ENCODE measurements at regions not wholly inside any gene's neighbourhood (a gene's known extent, or its start where the extent isn't known, plus 50 kb on each side); places are given as distances from the start of the nearest gene placed in this dataset.
"Not testable (repeated sequence)": the region's sequence is repeated elsewhere in the genome, so short reads cannot be mapped to it uniquely, and the experiment has no call there.

- no peak for DNase-seq
- H3K9me3 Mint-ChIP-seq, result peaks cover 1% of the 10 kb centered on the region
- H3K27me3 Mint-ChIP-seq, result no peaks in the 10 kb centered on the region
- no peak overlapping the region for H3K4me3 Mint-ChIP-seq
- no peaks in the 10 kb centered on the region for H3K36me3 Mint-ChIP-seq
- H3K4me1 Mint-ChIP-seq, result no peaks in the 10 kb centered on the region
- H3K27ac Mint-ChIP-seq, result no peak overlapping the region
Measured at GRCh38 chr2:150127346-150127990, 360.0 kb downstream of the RND3 start.

DNA sequence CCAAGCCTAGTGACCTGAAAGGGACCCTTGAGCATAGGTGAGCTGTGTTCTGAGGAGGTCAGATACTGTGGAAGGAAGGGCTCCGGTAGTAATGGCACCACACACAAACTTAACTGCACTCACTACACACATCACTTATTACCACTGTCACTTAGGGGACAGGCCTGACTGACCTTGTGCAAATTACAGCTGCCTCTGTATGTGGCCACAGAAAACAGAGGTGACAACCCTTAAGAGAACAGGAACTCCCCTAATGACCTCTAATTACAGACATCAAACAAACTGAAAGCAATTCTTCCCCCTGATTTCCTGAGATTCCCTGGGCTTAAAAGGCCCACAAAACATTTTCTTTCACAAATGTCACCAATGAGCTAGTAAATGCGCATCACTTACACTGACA is 360.6 kb downstream of the RND3 start:
- Mint-ChIP-seq H3K27me3 (no peaks in the 10 kb centered on the region), H3K4me3 (no peak overlapping the region)

DNA sequence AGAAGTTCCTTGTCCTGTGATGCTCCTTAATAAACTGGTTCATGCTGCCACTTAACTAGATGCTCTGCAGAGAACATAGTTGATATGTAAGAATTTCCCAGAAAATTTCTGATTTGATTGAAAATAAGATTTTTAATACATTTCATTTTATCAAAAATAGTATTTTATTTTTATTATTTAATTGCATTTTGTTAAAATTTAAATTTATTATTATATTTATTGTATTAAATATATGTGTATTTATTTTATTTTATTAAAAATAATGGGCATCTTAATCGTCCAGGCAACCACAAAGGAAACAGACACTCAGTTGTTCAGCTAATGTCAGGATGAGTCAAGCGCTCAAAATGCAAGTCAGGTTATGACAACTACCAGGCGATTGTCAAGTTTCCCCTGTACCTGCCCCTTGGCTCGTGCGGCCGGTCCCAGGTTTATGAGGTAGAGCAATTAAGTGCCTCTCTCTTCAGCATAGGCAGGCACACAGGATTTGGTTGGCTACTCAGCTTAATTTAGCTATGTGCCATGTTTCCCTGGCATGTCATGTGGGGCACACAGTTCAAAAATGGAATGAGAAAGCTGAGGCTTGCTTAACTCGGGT is 361.2 kb downstream of the RND3 start:
- Mint-ChIP-seq H3K27ac (no peak overlapping the region), H3K4me1 (no peaks in the 10 kb centered on the region), H3K9me3 (peaks cover 1% of the 10 kb centered on the region), H3K36me3 (no peaks in the 10 kb centered on the region), H3K4me3 (no peak overlapping the region), H3K27me3 (no peaks in the 10 kb centered on the region)
- no peak for DNase-seq

More for the DNA sequence above, 360.6 kb downstream of the RND3 start:
- no peaks in the 10 kb centered on the region for H3K36me3 Mint-ChIP-seq
- no peak overlapping the region for H3K27ac Mint-ChIP-seq
- peaks cover 1% of the 10 kb centered on the region for H3K9me3 Mint-ChIP-seq
- H3K4me1 Mint-ChIP-seq, result no peaks in the 10 kb centered on the region
- no peak for DNase-seq

DNA sequence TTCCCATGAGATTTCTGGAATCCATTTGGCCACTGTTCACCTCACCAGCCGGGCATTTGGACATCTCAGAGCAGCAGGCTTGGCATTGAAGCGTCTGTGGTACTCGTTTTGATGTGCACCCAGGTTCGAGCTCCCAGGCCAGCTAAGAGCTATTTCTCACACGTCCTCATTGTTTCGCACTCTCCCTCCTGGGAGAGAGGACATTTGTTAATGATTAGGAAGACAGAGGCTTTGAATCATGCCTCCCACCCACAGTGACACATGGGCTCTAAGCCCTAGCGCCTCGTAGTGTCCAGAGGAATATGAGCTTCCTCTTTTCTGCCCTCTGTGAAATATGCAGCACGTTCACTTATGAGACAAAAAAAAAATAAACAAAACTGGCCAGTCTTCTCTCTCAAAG is 361.8 kb downstream of the RND3 start:
- Mint-ChIP-seq H3K36me3 (no peaks in the 10 kb centered on the region), H3K9me3 (peaks cover 1% of the 10 kb centered on the region), H3K27ac (no peak overlapping the region), H3K27me3 (no peaks in the 10 kb centered on the region), H3K4me1 (no peaks in the 10 kb centered on the region), H3K4me3 (no peak overlapping the region)
- DNase-seq, result no peak

DNA sequence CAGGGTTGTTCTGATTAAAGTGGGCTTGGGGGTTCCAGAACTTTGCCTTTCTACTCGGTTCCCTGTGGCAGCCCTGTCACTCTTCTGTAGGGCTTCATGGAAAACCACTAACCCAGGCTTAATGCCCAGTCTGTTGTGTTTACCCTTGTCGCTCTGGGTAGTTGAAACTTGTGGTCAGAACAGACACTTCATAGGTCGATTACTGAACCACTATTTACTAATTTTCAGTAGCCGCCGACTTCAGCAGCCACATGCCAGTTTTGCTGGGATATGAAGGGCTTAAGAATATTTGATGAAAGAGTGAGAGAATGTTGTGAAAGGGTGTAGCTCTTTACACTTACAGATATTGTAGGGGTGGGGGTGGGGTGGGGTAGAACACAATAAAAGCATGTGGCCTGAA is 362.3 kb downstream of the RND3 start:
- H3K27me3 Mint-ChIP-seq, result no peaks in the 10 kb centered on the region
- H3K9me3 Mint-ChIP-seq, result peaks cover 1% of the 10 kb centered on the region
- H3K36me3 Mint-ChIP-seq, result no peaks in the 10 kb centered on the region
- no peak overlapping the region for H3K27ac Mint-ChIP-seq
- no peak overlapping the region for H3K4me3 Mint-ChIP-seq
- DNase-seq, result no peak
- no peaks in the 10 kb centered on the region for H3K4me1 Mint-ChIP-seq

DNA sequence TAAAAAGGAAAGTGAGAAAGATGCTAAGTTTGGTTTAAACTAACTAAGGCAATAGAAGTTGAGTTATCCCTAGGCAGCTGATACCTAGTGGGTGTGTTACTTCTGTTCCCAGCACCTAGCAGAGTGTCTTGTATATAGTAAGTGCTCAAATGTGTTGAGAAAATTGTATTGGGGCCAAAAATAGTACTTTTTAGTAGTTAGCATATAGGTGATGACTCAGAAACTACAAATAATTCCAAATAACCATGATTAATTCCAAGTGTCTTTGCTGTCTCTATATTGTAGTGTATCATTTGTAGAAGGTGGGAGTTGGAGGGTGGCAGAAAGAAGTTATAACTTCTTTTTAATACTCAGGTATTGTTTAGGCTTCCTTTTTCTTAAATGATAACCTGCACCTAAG is 362.7 kb downstream of the RND3 start:
- Mint-ChIP-seq H3K27me3 (no peaks in the 10 kb centered on the region), H3K27ac (no peak overlapping the region), H3K9me3 (peaks cover 1% of the 10 kb centered on the region), H3K4me1 (no peaks in the 10 kb centered on the region), H3K36me3 (no peaks in the 10 kb centered on the region), H3K4me3 (no peak overlapping the region)
- DNase-seq, result no peak

GRCh38 chr2:150122871-150123613 is 364.4 kb downstream of the RND3 start:
- Mint-ChIP-seq H3K4me1 (no peaks in the 10 kb centered on the region), H3K36me3 (no peaks in the 10 kb centered on the region), H3K27me3 (no peaks in the 10 kb centered on the region), H3K9me3 (no peaks in the 10 kb centered on the region), H3K4me3 (no peak overlapping the region), H3K27ac (no peak overlapping the region)
- no peak for DNase-seq

DNA sequence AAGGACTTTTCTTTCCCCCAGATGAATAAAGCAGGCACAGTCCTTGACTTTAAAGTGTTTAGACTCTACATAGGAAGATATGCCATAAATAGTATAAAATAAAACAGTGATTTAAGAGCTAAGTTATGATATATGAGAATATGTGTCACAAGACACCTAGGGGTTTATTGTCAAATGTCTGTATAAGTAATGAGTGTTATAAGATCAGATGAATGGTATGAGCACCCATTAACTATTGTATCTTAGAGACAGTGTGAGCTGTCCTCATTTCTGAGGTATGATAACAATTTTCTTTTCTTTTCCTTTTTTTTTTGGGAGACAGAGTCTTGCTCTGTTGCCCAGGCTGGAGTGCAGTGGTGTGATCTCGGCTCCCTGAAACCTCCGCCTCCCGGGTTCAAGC is 365.3 kb downstream of the RND3 start:
- no peaks in the 10 kb centered on the region for H3K27me3 Mint-ChIP-seq
- no peaks in the 10 kb centered on the region for H3K36me3 Mint-ChIP-seq
- no peak overlapping the region for H3K27ac Mint-ChIP-seq
- DNase-seq, result no peak
- no peaks in the 10 kb centered on the region for H3K9me3 Mint-ChIP-seq
- H3K4me1 Mint-ChIP-seq, result no peaks in the 10 kb centered on the region
- no peak overlapping the region for H3K4me3 Mint-ChIP-seq

- DNase-seq, result no peak
Measured at GRCh38 chr2:150120326-150120955, 367.0 kb downstream of the RND3 start.

DNA sequence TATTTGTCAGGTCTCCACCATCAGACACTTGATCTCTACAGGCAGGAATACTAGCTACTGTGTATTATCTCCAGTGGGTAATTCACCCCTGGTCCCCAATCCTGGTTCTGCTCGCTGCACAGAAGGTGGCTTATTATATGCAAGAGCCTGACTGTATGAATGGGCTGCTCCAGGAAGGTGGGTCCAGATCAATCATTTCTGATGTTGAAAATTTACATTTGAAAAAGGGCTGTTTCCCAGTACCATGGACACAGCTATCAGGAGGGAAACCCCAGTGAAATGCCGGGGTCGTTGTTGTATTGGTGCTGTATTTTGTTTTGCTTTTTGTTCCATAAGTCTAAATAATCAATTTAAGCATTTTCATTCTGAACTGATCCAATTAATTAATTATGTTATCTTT is 367.6 kb downstream of the RND3 start:
- Mint-ChIP-seq H3K4me1 (no peaks in the 10 kb centered on the region), H3K27me3 (no peaks in the 10 kb centered on the region), H3K27ac (no peak overlapping the region), H3K9me3 (no peaks in the 10 kb centered on the region), H3K36me3 (no peaks in the 10 kb centered on the region), H3K4me3 (no peak overlapping the region)
- DNase-seq, result no peak

More at GRCh38 chr2:150120326-150120955, 367.0 kb downstream of the RND3 start:
- Mint-ChIP-seq H3K27me3 (no peaks in the 10 kb centered on the region), H3K9me3 (no peaks in the 10 kb centered on the region), H3K4me1 (no peaks in the 10 kb centered on the region), H3K4me3 (no peak overlapping the region), H3K27ac (no peak overlapping the region), H3K36me3 (no peaks in the 10 kb centered on the region)

- not testable (repeated sequence) for DNase-seq, H3K9me3 Mint-ChIP-seq, H3K36me3 Mint-ChIP-seq, H3K4me1 Mint-ChIP-seq, H3K27me3 Mint-ChIP-seq, H3K4me3 Mint-ChIP-seq, H3K27ac Mint-ChIP-seq
Measured at GRCh38 chr2:150114089-150114488, 373.4 kb downstream of the RND3 start.

- no peak for DNase-seq
- H3K4me1 Mint-ChIP-seq, result no peaks in the 10 kb centered on the region
- H3K4me3 Mint-ChIP-seq, result no peak overlapping the region
- H3K9me3 Mint-ChIP-seq, result no peaks in the 10 kb centered on the region
- no peaks in the 10 kb centered on the region for H3K27me3 Mint-ChIP-seq
- H3K36me3 Mint-ChIP-seq, result no peaks in the 10 kb centered on the region
- H3K27ac Mint-ChIP-seq, result no peak overlapping the region
Measured at GRCh38 chr2:150110548-150110947, 376.9 kb downstream of the RND3 start.

DNA sequence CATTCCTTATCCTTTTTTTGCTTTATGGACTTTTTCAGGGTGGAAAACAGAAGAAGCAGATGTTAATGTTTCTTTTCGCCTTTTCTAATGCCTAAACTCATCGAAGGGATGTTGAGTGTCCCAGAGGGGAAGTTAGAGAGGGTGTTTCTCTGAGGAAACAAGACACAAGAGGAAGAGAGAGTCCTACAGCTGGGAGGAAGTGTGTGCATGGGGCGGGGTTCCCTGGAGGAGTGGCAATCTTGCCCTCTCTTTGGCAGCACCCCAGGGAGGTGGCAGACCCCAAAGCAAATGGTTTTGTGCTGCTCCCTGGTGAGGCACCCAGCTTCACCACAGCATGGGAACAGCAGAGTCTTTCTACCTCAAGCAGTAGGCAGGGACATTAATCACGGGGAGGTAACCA is 377.6 kb downstream of the RND3 start:
- H3K9me3 Mint-ChIP-seq, result no peaks in the 10 kb centered on the region
- no peaks in the 10 kb centered on the region for H3K4me1 Mint-ChIP-seq
- H3K27me3 Mint-ChIP-seq, result no peaks in the 10 kb centered on the region
- no peak overlapping the region for H3K27ac Mint-ChIP-seq
- H3K4me3 Mint-ChIP-seq, result no peak overlapping the region
- no peaks in the 10 kb centered on the region for H3K36me3 Mint-ChIP-seq
- no peak for DNase-seq

GRCh38 chr2:150109028-150109427 is 378.4 kb downstream of the RND3 start:
- no peaks in the 10 kb centered on the region for H3K9me3 Mint-ChIP-seq
- H3K27ac Mint-ChIP-seq, result no peak overlapping the region
- no peaks in the 10 kb centered on the region for H3K27me3 Mint-ChIP-seq
- H3K4me3 Mint-ChIP-seq, result no peak overlapping the region
- no peaks in the 10 kb centered on the region for H3K4me1 Mint-ChIP-seq
- DNase-seq, result no peak
- no peaks in the 10 kb centered on the region for H3K36me3 Mint-ChIP-seq

DNA sequence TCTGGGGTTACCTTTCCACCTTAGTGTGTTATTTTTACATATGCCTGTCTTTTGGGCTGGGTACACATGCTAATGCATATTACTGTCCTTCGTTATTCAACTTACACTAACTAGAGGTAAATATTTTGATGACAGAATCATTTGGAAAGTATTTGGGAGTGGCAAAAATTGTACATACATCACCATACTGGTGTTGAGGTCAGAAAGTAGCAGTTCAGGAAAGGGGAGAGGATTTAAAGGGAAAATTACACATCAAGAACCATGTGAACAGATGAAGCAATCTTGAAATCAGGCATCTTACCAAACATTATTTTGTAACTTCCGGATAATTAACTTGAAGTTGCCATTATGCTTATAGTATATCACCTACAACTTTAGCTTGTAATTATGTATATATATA is 379.7 kb downstream of the RND3 start:
- H3K36me3 Mint-ChIP-seq, result no peaks in the 10 kb centered on the region
- H3K4me3 Mint-ChIP-seq, result no peak overlapping the region
- H3K27ac Mint-ChIP-seq, result no peak overlapping the region
- no peaks in the 10 kb centered on the region for H3K27me3 Mint-ChIP-seq
- H3K9me3 Mint-ChIP-seq, result no peaks in the 10 kb centered on the region
- H3K4me1 Mint-ChIP-seq, result no peaks in the 10 kb centered on the region
- DNase-seq, result no peak
